ENCODE measurements at regions not wholly inside any gene's neighbourhood (a gene's known extent, or its start where the extent isn't known, plus 50 kb on each side); places are given as distances from the start of the nearest gene placed in this dataset.

DNA sequence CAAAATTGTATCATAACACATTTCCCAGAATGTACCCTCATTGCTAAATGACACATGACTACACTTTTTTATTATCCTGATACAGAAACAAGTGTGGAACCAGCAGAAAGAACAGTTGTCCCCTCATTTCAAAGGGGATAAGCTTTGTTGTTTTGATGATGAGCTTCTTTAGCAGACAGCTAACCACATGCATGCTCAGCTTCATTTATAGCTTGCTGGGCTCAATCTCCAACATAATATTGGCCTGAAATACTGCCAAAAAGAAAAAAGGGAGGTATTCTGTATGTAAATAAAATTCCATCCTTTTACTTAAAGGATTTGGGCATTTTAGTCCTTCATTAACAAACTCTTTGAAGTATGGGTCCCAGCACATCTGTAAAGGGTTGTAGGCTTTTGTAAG, 120.4 kb downstream of the SPATA31D1 start:
- Histone ChIP-seq H3K4me1 (ENCODE audit: control insufficient read depth in 2 of 2, insufficient read depth in 2 of 2, low read length in 2 of 2) (peaks cover 0 to 3% of the 10 kb centered on the region in 2 donors), H3K36me3 (replicated peaks in 1 of 2; ENCODE audit: control extremely low read depth in 1 of 2, control insufficient read depth in 1 of 2, extremely low read depth in 1 of 2, insufficient read depth in 2 of 2, low read length in 1 of 2) (no peaks in the 10 kb centered on the region), H2AFZ (ENCODE audit: insufficient read depth, low read depth, low read length, poor library complexity, severe bottlenecking) (no peak overlapping the region), H3K27me3 (replicated peaks in 1 of 4; ENCODE audit: control extremely low read depth in 1 of 4, control insufficient read depth in 3 of 4, insufficient read depth in 4 of 4, low read length in 3 of 4) (no peaks in the 10 kb centered on the region), H3K4me3 (ENCODE audit: control extremely low read depth in 1 of 5, extremely low read depth in 1 of 5, insufficient read depth in 1 of 5, low read depth in 2 of 5, low read length in 4 of 5) (no peak overlapping the region), H3K27ac (ENCODE audit: low read length in 2 of 2) (no peak overlapping the region), H3K4me2 (replicated peaks; ENCODE audit: low read depth, low read length, poor library complexity, severe bottlenecking) (no peak overlapping the region), H3K9ac (ENCODE audit: low read length) (no peak overlapping the region), H4K20me1 (ENCODE audit: control insufficient read depth, insufficient read depth, low read length, poor library complexity, severe bottlenecking) (no peaks in the 10 kb centered on the region), H3K9me3 (ENCODE audit: control extremely low read depth in 1 of 3, control insufficient read depth in 2 of 3, insufficient read depth in 1 of 3, low read length in 2 of 3) (no peaks in the 10 kb centered on the region), H3K79me2 (ENCODE audit: control insufficient read depth, insufficient read depth, low read length) (no peaks in the 10 kb centered on the region)
- ATAC-seq (ENCODE audit: low read depth) (no peak), DNase-seq (no peak)
- Mint-ChIP-seq H3K4me1 (peaks cover 5% of the 10 kb centered on the region), H3K27ac (no peak overlapping the region), H3K9me3 (ENCODE audit: insufficient read depth) (no peaks in the 10 kb centered on the region), H3K4me3 (no peak overlapping the region), H3K27me3 (no peaks in the 10 kb centered on the region)
- CTCF ChIA-PET = no interaction called here
- POLR2A ChIA-PET = no interaction called here
- TF ChIP-seq EZH2 (IDR thresholded peaks at IDR 0.05; ENCODE audit: borderline replicate concordance, insufficient read depth, low read depth, low read length, poor library complexity, severe bottlenecking) = no peak
- TF ChIP-seq, protein P1, sequence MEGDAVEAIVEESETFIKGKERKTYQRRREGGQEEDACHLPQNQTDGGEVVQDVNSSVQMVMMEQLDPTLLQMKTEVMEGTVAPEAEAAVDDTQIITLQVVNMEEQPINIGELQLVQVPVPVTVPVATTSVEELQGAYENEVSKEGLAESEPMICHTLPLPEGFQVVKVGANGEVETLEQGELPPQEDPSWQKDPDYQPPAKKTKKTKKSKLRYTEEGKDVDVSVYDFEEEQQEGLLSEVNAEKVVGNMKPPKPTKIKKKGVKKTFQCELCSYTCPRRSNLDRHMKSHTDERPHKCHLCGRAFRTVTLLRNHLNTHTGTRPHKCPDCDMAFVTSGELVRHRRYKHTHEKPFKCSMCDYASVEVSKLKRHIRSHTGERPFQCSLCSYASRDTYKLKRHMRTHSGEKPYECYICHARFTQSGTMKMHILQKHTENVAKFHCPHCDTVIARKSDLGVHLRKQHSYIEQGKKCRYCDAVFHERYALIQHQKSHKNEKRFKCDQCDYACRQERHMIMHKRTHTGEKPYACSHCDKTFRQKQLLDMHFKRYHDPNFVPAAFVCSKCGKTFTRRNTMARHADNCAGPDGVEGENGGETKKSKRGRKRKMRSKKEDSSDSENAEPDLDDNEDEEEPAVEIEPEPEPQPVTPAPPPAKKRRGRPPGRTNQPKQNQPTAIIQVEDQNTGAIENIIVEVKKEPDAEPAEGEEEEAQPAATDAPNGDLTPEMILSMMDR (IDR thresholded peaks at IDR 0.05) = no peak
- intact Hi-C loops (cut with micrococcal nuclease) = loop anchor here (2.0 kb wide), 1 partner anchor 14 kb away; no protein-coding TSS in a partner anchor

DNA sequence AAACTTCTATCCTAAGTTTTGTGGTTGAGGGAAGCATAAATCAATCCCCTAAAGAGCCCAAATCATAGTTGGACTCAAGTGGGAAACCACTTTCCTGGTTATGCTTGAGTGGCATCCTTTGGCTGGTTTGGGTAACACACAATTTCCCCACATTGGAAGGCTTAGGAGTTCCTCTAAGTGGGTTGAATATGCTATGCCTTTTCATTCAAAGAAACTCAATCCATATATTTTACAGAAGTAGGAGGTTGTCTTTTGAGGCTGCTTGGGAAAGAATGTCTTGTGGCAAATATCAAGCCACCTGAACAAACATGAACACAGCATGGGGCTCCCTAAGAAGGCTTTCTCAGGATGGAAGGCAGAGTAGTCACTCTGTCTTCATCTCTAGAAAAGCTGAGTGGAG, 121.1 kb downstream of the SPATA31D1 start:
- no peak for TF ChIP-seq EZH2 (IDR thresholded peaks at IDR 0.05; ENCODE audit: borderline replicate concordance, insufficient read depth, low read depth, low read length, poor library complexity, severe bottlenecking)
- TF ChIP-seq, protein P1 (IDR thresholded peaks at IDR 0.05) = no peak
- POLR2A ChIA-PET = no interaction called here
- Histone ChIP-seq H3K4me3 (ENCODE audit: control extremely low read depth in 1 of 5, extremely low read depth in 1 of 5, insufficient read depth in 1 of 5, low read depth in 2 of 5, low read length in 4 of 5) (no peak overlapping the region), H2AFZ (ENCODE audit: insufficient read depth, low read depth, low read length, poor library complexity, severe bottlenecking) (no peak overlapping the region), H4K20me1 (ENCODE audit: control insufficient read depth, insufficient read depth, low read length, poor library complexity, severe bottlenecking) (no peaks in the 10 kb centered on the region), H3K9me3 (ENCODE audit: control extremely low read depth in 1 of 3, control insufficient read depth in 2 of 3, insufficient read depth in 1 of 3, low read length in 2 of 3) (no peaks in the 10 kb centered on the region), H3K4me2 (replicated peaks; ENCODE audit: low read depth, low read length, poor library complexity, severe bottlenecking) (no peak overlapping the region), H3K9ac (ENCODE audit: low read length) (no peak overlapping the region), H3K27me3 (replicated peaks in 1 of 4; ENCODE audit: control extremely low read depth in 1 of 4, control insufficient read depth in 3 of 4, insufficient read depth in 4 of 4, low read length in 3 of 4) (no peaks in the 10 kb centered on the region), H3K4me1 (ENCODE audit: control insufficient read depth in 2 of 2, insufficient read depth in 2 of 2, low read length in 2 of 2) (peaks cover 0 to 3% of the 10 kb centered on the region in 2 donors), H3K79me2 (ENCODE audit: control insufficient read depth, insufficient read depth, low read length) (no peaks in the 10 kb centered on the region), H3K27ac (ENCODE audit: low read length in 2 of 2) (no peak overlapping the region), H3K36me3 (replicated peaks in 1 of 2; ENCODE audit: control extremely low read depth in 1 of 2, control insufficient read depth in 1 of 2, extremely low read depth in 1 of 2, insufficient read depth in 2 of 2, low read length in 1 of 2) (no peaks in the 10 kb centered on the region)
- H3K27ac Mint-ChIP-seq = no peak overlapping the region
- ATAC-seq (ENCODE audit: low read depth) (no peak), DNase-seq (no peak)
- no peaks in the 10 kb centered on the region for H3K27me3 Mint-ChIP-seq
- intact Hi-C loops (cut with micrococcal nuclease) = loop anchor here (2.0 kb wide), 1 partner anchor 15 kb away; no protein-coding TSS in a partner anchor
- no peaks in the 10 kb centered on the region for H3K9me3 Mint-ChIP-seq (ENCODE audit: insufficient read depth)
- CTCF ChIA-PET = no interaction called here
- H3K4me1 Mint-ChIP-seq = peaks cover 5% of the 10 kb centered on the region
- H3K4me3 Mint-ChIP-seq = no peak overlapping the region
